HL-60 (cell line): ENCODE measurements at regions not wholly inside any gene's neighbourhood (a gene's known extent, or its start where the extent isn't known, plus 50 kb on each side); places are given as distances from the start of the nearest gene placed in this dataset.

Experiments used
- CTCF ChIP-seq: IDR thresholded peaks from one replicate; pipeline ENCODE4 v1.5.1; 2011; ENCODE audit warnings: low read length, control low read depth, inconsistent platforms; ENCODE audit not compliant: insufficient read depth
- GABPA ChIP-seq: IDR thresholded peaks from 2 replicates; pipeline ENCODE4 v1.6.1; 2012; ENCODE audit warnings: low read depth
- POLR2AphosphoS5 ChIP-seq: IDR thresholded peaks from 2 replicates; pipeline ENCODE4 v1.6.1; 2012; ENCODE audit warnings: low read depth
- REST ChIP-seq: IDR thresholded peaks from 2 replicates; pipeline ENCODE4 v1.6.1; 2012; ENCODE audit warnings: low read depth; ENCODE audit not compliant: insufficient replicate concordance
- SPI1 ChIP-seq: IDR thresholded peaks from 2 replicates; pipeline ENCODE4 v1.6.1; 2012; ENCODE audit warnings: low read depth, mild to moderate bottlenecking, borderline replicate concordance

- TF ChIP-seq POLR2AphosphoS5 (no peak), CTCF (no peak), SPI1 (no peak), REST (no peak), GABPA (no peak)
Observed at GRCh38 chr5:40353442-40353841, 326.3 kb upstream of the PTGER4 start.
